PFSK-1 (cell line): ENCODE measurements at regions not wholly inside any gene's neighbourhood (a gene's known extent, or its start where the extent isn't known, plus 50 kb on each side); places are given as distances from the start of the nearest gene placed in this dataset.

ENCODE experiments used
- POLR2AphosphoS5 ChIP-seq: IDR thresholded peaks from 2 replicates; pipeline ENCODE4 v1.6.1; 2012; ENCODE audit warnings: low read depth, mild to moderate bottlenecking, control low read depth, low read length, moderate library complexity
- SIN3A ChIP-seq: IDR thresholded peaks from 2 replicates; pipeline ENCODE4 v1.6.1; 2012; ENCODE audit warnings: mild to moderate bottlenecking, low read length, moderate library complexity, borderline replicate concordance; ENCODE audit not compliant: insufficient read depth
- TAF1 ChIP-seq: IDR thresholded peaks from 2 replicates; pipeline ENCODE4 v1.6.1; 2012; ENCODE audit warnings: low read length, control low read depth, borderline replicate concordance; ENCODE audit not compliant: insufficient read depth
- TF ChIP-seq, protein P1 (sequence below), 2 experiments: IDR thresholded peaks; 2 replicates each; pipeline versions ENCODE4 v1.6.1 to v1.8.0; 2011 to 2012; ENCODE audit warnings: low read depth in 2 of 2, low read length in 2 of 2, control low read depth in 1 of 2, inconsistent platforms in 1 of 2, mild to moderate bottlenecking in 1 of 2, moderate library complexity in 1 of 2; ENCODE audit not compliant: insufficient read depth in 1 of 2

DNA sequence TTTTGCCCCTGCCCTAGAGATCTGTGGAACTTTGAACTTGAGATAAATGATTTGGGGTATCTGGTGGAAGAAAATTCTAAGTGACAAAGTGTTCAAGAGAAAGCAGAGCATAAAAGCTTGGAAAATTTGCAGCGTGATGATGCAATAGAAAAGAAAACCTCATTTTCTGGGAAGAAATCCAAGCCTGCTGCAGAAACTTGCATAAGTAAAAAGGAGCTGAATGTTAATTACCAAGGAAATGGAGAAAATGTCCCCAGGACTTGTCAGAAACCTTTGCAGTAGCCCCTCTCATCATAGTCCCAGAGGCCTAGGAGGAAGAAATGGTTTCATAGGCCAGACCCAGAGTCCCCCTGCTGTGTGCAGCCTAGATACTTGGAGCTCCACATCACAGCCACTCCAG is 686.9 kb downstream of the FAM181B start:
- TF ChIP-seq POLR2AphosphoS5 (no peak), TAF1 (no peak), SIN3A (no peak)
- TF ChIP-seq, protein P1, sequence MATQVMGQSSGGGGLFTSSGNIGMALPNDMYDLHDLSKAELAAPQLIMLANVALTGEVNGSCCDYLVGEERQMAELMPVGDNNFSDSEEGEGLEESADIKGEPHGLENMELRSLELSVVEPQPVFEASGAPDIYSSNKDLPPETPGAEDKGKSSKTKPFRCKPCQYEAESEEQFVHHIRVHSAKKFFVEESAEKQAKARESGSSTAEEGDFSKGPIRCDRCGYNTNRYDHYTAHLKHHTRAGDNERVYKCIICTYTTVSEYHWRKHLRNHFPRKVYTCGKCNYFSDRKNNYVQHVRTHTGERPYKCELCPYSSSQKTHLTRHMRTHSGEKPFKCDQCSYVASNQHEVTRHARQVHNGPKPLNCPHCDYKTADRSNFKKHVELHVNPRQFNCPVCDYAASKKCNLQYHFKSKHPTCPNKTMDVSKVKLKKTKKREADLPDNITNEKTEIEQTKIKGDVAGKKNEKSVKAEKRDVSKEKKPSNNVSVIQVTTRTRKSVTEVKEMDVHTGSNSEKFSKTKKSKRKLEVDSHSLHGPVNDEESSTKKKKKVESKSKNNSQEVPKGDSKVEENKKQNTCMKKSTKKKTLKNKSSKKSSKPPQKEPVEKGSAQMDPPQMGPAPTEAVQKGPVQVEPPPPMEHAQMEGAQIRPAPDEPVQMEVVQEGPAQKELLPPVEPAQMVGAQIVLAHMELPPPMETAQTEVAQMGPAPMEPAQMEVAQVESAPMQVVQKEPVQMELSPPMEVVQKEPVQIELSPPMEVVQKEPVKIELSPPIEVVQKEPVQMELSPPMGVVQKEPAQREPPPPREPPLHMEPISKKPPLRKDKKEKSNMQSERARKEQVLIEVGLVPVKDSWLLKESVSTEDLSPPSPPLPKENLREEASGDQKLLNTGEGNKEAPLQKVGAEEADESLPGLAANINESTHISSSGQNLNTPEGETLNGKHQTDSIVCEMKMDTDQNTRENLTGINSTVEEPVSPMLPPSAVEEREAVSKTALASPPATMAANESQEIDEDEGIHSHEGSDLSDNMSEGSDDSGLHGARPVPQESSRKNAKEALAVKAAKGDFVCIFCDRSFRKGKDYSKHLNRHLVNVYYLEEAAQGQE (IDR thresholded peaks at IDR 0.05; ENCODE audit: insufficient read depth in 1 of 2, low read depth in 2 of 2, low read length in 2 of 2): no peak
